IMR-90 (cell line): ENCODE measurements at regions not wholly inside any gene's neighbourhood (a gene's known extent, or its start where the extent isn't known, plus 50 kb on each side); places are given as distances from the start of the nearest gene placed in this dataset.

Experiments used
- ELK1 ChIP-seq: fragments of 150-350 bp; IDR thresholded peaks from 2 replicates; pipeline ENCODE4 v1.6.1; 2016; ENCODE audit warnings: low read depth, mild to moderate bottlenecking, low read length, moderate library complexity, borderline replicate concordance
- RFX5 ChIP-seq: IDR thresholded peaks from 2 replicates; pipeline ENCODE4 v1.8.0; 2012; ENCODE audit warnings: low read depth, mild to moderate bottlenecking, low read length, moderate library complexity

GRCh38 chr10:46097576-46098317 lies 51.7 kb upstream of the MSMB start:
- no peak for TF ChIP-seq ELK1
- no peak for TF ChIP-seq RFX5
